ENCODE measurements at regions not wholly inside any gene's neighbourhood (a gene's known extent, or its start where the extent isn't known, plus 50 kb on each side); places are given as distances from the start of the nearest gene placed in this dataset.

- H3K27ac Mint-ChIP-seq: no peak overlapping the region
- no peak overlapping the region for H3K27ac ChIP-seq (ENCODE audit: low read depth in 1 of 2, low read length in 2 of 2)
- ATAC-seq (ENCODE audit: poor library complexity): no peak
- H3K4me1 Mint-ChIP-seq (ENCODE audit: low read depth): no peaks in the 10 kb centered on the region
- no peaks in the 10 kb centered on the region for H3K9me3 ChIP-seq (ENCODE audit: control insufficient read depth in 1 of 2, insufficient read depth in 1 of 2, low read length in 2 of 2)
- H3K36me3 ChIP-seq (ENCODE audit: insufficient read depth, low read length): no peaks in the 10 kb centered on the region
- H3K4me3 ChIP-seq (ENCODE audit: low read length): no peak overlapping the region
- no peaks in the 10 kb centered on the region for H3K36me3 Mint-ChIP-seq (ENCODE audit: low read depth)
- no peak overlapping the region for H3K4me3 Mint-ChIP-seq
- TF ChIP-seq CTCF (IDR thresholded peaks at IDR 0.05): no peak
- H3K27me3 ChIP-seq (ENCODE audit: control insufficient read depth in 1 of 2, insufficient read depth in 2 of 2, low read length in 2 of 2): no peaks in the 10 kb centered on the region
- no peaks in the 10 kb centered on the region for H3K4me1 ChIP-seq (ENCODE audit: insufficient read depth, low read length)
- H3K9me3 Mint-ChIP-seq: peaks cover 4% of the 10 kb centered on the region
- intact Hi-C loops (cut with DNase I, micrococcal nuclease): no loop called here
- ChIA-PET CTCF (no interaction called here), POLR2A (no interaction called here)
- no peaks in the 10 kb centered on the region for H3K27me3 Mint-ChIP-seq
- DNase-seq: no peak
Observed at GRCh38 chr3:104349836-104350235, 1016.9 kb upstream of the ALCAM start.

GRCh38 chr3:104353951-104354350 is 1012.8 kb upstream of the ALCAM start:
- Mint-ChIP-seq H3K27me3 (no peaks in the 10 kb centered on the region), H3K4me1 (ENCODE audit: low read depth) (no peaks in the 10 kb centered on the region), H3K9me3 (no peaks in the 10 kb centered on the region), H3K36me3 (ENCODE audit: low read depth) (no peaks in the 10 kb centered on the region), H3K4me3 (no peak overlapping the region), H3K27ac (no peak overlapping the region)
- no peak for TF ChIP-seq CTCF (IDR thresholded peaks at IDR 0.05)
- Histone ChIP-seq H3K9me3 (ENCODE audit: control insufficient read depth in 1 of 2, insufficient read depth in 1 of 2, low read length in 2 of 2) (no peaks in the 10 kb centered on the region), H3K27me3 (ENCODE audit: control insufficient read depth in 1 of 2, insufficient read depth in 2 of 2, low read length in 2 of 2) (no peaks in the 10 kb centered on the region), H3K4me3 (ENCODE audit: low read length) (no peak overlapping the region), H3K36me3 (ENCODE audit: insufficient read depth, low read length) (no peaks in the 10 kb centered on the region), H3K27ac (ENCODE audit: low read depth in 1 of 2, low read length in 2 of 2) (no peak overlapping the region), H3K4me1 (ENCODE audit: insufficient read depth, low read length) (no peaks in the 10 kb centered on the region)
- POLR2A ChIA-PET: no interaction called here
- intact Hi-C loops (cut with DNase I, micrococcal nuclease): no loop called here
- CTCF ChIA-PET: no interaction called here
- ATAC-seq (ENCODE audit: poor library complexity) (no peak), DNase-seq (no peak)

GRCh38 chr3:104359546-104359945 is 1007.2 kb upstream of the ALCAM start:
- H3K36me3 ChIP-seq (ENCODE audit: insufficient read depth, low read length): no peaks in the 10 kb centered on the region
- H3K36me3 Mint-ChIP-seq (ENCODE audit: low read depth): no peaks in the 10 kb centered on the region
- no peaks in the 10 kb centered on the region for H3K4me1 Mint-ChIP-seq (ENCODE audit: low read depth)
- no peak overlapping the region for H3K27ac ChIP-seq (ENCODE audit: low read depth in 1 of 2, low read length in 2 of 2)
- no peaks in the 10 kb centered on the region for H3K27me3 Mint-ChIP-seq
- ChIA-PET POLR2A (no interaction called here), CTCF (no interaction called here)
- no peak overlapping the region for H3K27ac Mint-ChIP-seq
- no peaks in the 10 kb centered on the region for H3K9me3 ChIP-seq (ENCODE audit: control insufficient read depth in 1 of 2, insufficient read depth in 1 of 2, low read length in 2 of 2)
- intact Hi-C loops (cut with DNase I, micrococcal nuclease): no loop called here
- H3K4me3 Mint-ChIP-seq: no peak overlapping the region
- ATAC-seq (ENCODE audit: poor library complexity) (no peak), DNase-seq (no peak)
- peaks cover 3% of the 10 kb centered on the region for H3K9me3 Mint-ChIP-seq
- no peak for TF ChIP-seq CTCF (IDR thresholded peaks at IDR 0.05)
- no peaks in the 10 kb centered on the region for H3K4me1 ChIP-seq (ENCODE audit: insufficient read depth, low read length)
- H3K4me3 ChIP-seq (ENCODE audit: low read length): no peak overlapping the region
- H3K27me3 ChIP-seq (ENCODE audit: control insufficient read depth in 1 of 2, insufficient read depth in 2 of 2, low read length in 2 of 2): no peaks in the 10 kb centered on the region
